NCI-H510A treated with DMSO at 0.1 percent for 48 hours (cell line): ENCODE measurements at regions not wholly inside any gene's neighbourhood (a gene's known extent, or its start where the extent isn't known, plus 50 kb on each side); places are given as distances from the start of the nearest gene placed in this dataset.
"Not testable (repeated sequence)": the region's sequence is repeated elsewhere in the genome, so short reads cannot be mapped to it uniquely, and the experiment has no call there.

Source experiments
- DNase-seq: peaks from one replicate; lab custom pipeline; 2025; lab: John Stamatoyannopoulos, UW

DNA sequence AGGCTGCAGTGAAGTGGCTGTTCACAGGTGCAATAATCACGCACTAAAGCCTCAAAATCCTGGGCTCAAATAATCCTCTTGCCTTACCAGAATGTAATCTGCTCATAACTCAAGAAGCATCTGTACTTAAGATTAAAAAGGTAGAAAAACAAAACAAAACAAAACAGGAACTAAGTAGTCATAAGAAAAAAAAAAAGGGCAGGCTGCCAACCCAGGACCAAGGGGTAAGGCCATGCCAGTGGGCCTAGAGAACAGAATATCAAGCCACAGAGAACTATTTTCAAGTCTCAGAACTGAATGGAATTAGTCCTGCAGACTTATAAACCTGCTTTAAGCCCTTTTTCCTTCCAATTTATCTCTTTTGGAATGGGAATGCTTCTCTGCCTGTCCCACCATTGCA lies 64.8 kb upstream of the TBC1D3K start:
- DNase-seq = no peak

DNA sequence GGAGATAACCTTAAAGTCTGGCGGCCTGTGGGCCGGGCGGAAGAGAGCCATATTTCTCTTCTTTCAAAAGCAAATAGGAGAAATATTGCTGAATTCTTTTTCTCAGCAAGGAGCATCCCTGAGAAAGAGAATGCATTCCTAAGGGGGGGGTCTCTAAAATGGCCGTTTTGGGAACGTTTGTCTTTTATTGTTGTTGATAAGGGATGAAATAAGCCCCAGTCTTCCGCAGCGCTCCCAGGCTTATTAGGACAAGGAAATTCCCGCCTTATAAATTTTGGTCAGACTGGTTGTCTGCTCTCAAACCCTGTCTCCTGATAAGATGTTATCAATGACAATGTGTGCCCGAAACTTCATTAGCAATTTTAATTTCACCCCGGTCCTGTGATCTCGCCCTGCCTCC lies 65.8 kb upstream of the TBC1D3K start:
- DNase-seq = not testable (repeated sequence)

DNA sequence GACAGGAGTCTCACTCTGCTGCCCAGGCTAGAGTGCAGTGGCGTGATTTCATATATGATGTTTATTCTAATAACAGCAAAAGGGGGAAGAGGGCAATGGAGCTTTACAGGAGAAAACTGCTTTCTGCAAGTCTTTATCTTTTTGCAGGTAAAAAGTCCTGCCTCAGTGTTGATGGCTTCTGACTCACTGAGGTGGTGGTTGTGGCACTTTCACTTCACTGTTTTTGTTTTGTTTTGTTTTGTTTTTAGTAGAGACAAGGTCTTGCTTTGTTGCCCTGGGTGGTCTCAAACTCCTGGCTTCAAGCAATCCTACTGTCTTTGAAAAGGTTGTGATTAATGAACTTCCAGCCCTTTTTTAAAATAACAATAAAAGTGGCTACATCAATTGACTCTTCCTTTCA lies 68.0 kb upstream of the TBC1D3K start:
- no peak for DNase-seq

DNA sequence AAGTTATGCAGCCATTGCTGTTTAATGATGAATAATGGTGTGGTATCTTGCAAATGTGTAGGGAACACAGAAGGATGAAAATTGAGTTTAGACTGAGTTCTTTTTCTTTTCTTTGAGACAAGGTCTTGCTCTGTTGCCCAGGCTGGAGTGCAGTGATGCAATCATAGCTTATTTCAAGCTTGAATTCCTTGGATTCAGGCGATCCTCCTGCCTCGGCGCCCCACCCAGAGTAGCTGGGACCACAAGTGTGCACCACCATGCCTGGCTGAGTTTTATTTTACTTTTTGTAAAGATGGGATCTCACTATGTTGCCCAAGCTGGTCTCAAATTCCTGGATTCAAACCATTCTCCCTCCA lies 74.6 kb upstream of the TBC1D3K start:
- DNase-seq = no peak

DNA sequence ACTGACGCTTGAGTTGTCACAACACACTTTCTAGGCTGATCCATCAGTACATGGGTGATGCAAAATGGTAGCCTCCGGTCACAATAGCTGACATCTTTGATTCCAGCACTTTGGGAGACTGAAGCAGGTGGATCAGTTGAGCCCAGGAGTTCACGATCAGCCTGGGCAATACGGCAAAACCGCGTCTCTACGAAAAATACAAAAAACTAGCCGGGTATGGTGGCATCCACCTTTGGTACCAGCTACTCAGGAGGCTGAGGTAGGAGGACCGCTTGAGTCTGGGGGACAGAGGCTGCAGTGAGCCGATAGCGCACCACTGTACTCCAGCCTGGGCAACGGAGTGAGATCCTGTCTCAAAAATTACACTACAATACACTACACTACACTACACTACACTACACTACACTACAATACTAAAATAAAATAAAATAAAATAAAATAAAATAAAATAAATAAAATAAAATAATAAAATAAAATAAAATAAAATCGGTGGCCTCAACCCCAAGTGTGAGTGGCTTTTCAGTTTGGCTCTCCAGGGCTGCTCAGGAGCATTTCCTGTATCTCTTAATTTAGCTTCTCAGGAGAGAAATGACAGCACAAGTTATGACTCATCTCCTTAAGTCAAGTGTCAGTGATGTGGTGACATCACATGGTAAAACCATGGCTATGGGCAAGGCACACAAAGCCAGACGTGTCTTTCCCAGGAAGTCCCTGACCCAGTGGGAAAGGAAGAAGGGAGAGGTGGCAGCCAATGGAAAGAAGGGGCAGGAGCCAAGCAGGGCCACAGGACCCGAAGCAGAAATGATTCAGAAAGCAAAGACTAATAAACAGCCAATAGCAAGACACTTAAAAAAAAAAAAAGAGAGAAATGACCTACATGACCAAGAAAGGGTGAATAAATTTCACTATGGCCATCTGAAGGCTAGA lies 75.3 kb upstream of the TBC1D3K start:
- peak; percentile 79 for DNase-seq

DNA sequence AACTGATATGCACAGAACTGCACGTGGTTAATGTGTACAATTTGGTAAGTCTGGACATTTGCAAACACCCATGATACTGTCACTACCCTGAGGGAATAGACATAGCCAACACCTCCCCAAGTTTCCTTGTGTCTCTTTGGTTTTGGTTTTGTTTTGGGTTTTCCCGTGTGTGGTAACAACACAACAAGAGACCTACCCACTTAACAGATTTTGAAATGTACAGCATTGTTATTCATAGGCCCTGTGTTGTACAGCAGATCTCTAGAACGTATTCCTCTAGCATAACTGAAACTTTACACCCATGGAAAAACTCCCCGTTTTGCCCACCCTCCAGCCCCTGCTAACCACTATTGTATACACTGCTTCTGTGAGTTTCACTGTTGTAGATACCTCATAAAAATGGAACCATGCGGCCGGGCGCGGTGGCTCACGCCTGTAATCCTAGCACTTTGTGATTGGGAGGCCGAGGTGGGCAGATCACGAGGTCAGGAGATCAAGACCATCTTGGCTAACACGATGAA lies 76.3 kb upstream of the TBC1D3K start:
- no peak for DNase-seq

DNA sequence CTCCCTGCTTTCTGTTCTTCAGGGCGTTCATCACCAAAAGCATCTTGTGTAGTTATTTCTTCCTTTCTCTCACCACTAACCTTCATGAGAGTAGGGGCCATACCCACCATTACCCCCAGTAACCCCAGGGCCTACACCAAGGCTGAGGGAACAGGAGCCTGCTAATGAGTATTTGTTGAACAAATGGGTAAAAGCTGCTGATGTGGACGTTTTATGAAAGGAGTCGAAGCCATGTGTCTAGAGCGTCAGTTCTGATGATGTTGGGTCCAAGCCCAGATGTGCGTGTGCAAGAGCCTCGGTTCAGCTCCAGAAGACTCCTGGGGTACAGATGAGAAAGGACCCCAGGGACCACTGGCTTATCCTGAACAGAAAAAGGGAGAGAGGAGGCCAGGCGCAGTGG lies 77.1 kb upstream of the TBC1D3K start:
- DNase-seq = no peak

DNA sequence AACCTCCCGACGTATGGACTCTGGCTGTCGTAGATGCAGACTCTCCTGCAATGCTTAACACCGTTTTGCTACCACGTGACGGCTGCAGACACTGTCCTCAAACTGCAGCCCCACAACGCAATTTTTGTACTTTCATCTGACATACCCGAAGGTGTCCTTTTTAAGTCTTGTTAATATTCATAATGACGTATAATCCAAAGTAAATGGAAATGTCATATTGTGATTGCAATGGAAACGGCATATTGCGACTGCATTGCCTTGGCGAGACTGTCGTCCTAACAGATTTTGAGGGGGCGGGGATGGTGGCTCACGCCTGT lies 79.3 kb upstream of the TBC1D3K start:
- no peak for DNase-seq

DNA sequence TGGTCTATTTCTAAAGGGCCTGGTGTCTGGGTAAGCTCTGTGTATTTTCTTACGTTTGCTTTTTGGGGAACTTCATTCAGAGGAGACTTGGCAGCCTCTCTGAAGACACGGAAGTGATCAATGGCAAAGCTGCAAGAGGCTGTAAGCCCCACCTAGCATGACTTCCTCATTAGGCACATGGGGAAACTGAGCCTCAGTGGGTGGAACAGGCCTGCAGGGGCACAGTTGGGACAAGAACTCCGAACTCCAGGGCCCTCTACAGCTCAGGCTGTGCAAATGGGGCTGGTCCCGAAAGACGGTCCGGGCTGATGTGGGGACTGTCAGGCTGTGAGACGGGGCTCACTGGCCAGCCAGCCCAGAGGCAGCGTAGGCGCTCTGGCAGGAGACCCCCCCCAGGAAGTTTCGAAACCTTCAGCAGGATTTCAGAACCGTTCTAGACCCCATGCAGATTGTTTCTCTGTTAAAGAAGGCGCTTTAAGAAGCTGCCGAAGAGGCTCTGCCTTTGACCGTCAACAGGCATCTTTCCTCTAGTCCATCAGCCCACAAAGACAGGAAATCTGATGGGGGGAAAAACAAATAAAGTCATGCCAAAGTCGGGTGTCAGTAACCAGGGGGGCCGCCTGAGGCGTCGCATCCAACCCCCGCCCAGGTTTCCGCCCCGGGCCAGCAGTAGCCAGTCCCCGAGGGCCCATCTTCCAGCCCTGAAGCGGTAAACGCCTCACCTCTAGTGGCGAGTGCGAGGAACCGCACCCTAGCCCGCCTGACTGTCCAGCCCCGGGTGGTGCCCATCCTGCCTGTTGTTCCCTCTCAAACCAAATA lies 79.8 kb upstream of the TBC1D3K start:
- DNase-seq = peak; percentile 19

DNA sequence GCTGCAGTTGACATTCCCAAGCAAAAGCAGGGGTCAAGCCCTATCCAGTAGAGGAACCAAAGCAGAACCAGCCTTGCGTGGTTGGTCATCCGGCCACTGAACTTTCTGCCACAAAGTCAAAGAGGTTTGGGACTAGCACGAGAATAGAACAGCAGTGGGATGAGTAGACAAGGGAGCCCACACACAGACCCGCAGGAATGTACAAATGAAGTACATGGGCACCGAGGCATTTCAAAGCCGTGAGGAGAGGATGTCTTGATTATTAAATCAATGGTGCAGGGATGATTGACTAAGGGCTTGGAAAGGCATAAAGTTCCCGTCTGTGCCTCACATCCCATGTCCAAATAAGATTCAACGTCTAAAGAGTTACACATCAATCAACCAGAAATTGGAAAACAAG lies 81.8 kb upstream of the TBC1D3K start:
- no peak for DNase-seq

DNA sequence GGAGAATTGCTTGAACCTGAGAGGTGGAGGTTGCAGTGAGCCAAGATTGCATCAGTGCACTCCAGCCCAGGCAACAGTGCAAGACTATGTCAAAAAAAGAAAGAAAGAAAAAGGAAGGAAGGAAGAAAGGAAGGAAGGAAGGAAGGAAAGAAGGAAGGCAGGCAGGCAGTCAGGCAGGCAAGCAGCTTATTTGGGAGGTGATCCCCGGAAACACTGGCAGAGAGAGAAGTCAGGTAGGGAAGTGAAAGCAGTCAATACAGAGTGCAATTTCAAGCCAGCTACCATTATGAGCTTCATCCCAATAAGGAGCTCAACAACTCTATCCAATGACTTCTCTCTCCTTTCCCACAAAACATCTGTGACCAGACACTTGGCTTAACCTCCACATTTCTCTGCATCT lies 83.0 kb upstream of the TBC1D3K start:
- no peak for DNase-seq

DNA sequence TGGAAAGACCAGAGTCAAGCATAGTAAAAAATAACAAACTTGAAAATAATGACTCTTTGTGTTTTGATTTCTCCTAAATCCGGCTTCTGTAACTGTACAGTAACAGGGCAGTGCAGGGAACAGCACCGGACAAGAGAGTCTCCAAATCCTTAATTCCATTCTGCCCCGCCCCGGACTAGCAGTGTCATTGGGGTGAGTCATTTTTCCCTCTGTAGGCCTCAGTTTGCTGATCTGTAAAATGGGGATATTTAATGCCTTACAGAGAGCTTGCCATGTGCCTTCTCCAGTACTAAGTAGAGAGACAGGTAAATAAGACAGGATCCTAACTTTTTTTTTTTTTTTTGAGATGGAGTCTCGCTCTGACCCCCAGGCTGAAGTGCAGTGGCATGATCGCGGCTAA lies 83.6 kb upstream of the TBC1D3K start:
- no peak for DNase-seq

DNA sequence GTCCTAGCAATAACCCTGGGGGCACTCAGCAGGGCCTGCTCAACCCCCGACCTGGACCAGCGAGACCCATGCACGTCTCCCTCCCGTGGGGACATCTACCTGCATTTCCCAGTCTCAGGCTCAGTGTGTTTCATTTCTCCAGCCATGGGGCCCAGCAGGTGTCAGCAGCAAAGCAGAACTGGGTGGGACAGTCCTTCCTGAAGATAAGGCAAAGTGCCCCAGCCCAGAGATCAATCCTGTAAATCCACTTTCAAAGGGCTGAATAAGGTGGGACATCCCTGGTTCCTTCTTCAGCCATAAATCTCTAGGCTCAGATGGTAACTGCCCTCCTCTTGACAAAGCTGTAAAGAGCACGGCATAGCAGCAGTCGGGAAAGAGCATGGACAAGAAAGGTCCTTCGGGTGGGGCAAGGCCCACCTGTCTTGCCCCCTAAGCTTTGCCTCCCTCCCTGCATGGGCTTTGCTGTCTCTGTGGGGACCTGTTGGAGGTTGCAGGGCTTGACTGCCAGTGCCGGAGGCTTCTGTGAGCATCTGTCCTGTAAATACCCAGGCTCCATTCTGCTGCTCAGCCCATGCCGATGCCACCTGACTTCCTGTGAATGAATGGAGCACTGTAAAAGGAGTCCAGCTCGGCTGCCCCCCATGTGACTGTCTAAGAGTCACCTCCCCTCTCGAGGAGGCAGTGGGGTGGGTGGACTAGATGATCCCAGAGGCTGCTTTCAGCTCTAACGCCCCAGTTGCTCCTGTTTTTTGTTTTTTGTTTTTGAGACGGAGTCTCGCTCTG lies 84.8 kb upstream of the TBC1D3K start:
- DNase-seq = no peak

DNA sequence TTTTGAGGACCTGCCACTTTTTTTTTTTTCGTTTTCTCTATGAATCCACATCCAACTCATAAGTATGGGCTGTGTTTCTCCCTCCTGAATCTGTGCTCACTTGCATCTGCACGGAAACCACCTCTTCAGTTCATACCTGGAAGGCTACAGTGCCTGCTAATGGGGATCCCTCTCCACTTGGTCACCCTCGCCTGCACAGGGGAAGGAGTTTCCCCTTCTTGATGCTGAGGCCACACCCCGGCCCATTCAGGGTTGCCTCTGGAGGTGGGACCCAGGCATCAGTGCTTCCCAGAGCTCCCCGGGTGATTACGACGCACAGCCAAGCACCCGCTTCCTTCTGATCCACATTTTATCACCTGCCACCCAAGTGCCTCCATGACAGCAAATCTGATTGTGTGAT lies 85.9 kb upstream of the TBC1D3K start:
- no peak for DNase-seq

DNA sequence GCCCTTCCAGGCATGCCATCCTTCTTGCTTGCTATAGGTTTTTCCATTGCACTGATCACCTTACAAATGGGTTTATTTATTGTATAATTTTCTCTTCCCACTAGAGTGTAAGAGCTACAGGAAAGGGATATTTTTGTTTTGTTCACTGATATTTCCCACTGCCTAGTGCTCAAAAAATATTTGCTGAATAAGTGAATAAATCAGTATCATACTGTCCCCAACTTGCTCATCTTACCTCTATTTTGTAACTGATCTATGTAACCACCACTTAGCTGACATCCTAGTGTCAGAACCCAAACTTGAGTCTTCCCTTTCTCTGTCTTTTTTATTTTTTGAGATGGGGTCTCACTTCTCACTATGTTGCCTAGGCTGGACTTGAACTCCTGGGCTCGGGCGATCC lies 87.6 kb upstream of the TBC1D3K start:
- no peak for DNase-seq

DNA sequence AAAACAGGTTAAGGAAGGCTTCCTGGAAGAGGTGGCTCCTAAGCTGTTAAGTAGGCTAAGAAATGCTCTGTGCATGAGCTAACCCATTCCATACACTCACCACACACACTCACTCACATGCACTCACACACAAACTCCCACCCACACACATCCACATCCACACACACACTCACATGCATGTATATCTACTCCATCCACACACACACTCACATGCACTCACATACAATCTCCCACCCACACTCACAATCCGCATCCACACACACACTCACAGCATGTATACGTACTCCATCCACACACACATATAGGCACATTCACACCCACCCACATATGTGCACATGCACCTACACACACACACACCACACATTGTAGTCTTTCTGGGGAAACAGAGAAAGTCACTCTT lies 89.3 kb upstream of the HNF1B start:
- no peak for DNase-seq

DNA sequence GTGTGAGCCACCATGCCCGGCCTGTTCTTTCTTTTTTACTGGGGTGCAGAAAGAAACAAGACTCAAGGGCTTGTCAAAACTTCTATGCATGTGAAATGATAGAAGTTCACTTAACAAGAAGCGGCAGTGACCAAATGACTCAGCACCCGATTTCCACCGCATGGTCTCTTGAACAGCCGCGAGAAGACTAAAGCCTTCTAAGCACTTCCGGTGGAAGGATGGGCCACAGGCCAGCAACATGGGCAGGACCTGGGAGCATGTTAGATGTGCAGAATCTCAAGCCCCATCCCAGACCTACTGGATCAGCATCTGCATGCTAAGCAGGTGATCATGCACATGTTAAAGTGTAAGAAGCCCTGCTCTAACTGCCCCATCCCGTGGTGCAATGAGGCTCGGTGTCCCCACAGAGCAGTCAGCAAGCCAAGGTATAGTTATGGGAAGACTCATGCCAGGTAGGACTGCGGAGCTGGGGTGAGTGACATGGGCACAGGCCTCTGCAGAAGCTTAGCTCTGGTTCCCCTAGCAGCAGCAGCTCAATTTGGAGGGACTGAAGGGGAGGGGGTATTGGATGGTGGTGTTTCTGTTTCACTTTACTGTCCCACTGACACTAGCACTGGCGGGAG lies 88.5 kb upstream of the HNF1B start:
- no peak for DNase-seq

DNA sequence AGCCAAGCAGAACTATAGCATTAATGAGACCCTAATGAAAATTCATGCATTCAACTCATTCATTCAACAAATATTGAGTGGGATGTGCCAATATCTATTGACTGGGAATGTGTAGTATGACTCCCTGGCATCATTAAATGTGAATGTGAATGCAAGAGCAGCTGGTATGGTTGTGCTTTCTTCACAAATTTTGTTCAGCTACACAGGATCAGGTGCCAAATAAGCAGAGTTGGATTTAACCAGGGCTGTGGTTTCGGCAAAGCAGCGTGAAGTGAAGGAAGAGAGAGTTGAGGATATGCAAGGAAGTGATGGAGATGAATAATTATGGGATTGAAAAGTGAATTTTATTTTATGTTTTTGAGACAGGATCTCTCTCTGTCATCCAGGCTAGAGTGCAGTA lies 87.1 kb upstream of the HNF1B start:
- DNase-seq = no peak

DNA sequence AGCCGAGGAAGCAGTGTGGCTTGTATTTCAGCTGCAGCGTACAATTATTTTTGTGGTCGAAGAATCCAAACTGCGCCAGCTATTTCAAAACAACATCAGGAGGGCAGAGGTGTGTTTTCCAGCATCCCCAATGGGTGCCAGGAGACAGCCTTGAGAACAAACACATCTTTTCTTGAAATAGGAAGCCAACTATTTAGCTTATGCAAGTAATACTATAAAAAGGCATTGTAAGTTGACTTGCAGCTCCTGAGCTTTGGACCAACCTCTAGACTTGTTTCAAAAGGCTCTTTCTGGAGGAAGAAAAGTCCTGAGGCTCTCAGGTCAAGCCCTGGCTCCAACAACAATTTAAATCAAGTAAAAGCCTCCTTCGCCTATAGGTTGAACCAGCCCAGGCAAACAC lies 86.6 kb upstream of the HNF1B start:
- no peak for DNase-seq

DNA sequence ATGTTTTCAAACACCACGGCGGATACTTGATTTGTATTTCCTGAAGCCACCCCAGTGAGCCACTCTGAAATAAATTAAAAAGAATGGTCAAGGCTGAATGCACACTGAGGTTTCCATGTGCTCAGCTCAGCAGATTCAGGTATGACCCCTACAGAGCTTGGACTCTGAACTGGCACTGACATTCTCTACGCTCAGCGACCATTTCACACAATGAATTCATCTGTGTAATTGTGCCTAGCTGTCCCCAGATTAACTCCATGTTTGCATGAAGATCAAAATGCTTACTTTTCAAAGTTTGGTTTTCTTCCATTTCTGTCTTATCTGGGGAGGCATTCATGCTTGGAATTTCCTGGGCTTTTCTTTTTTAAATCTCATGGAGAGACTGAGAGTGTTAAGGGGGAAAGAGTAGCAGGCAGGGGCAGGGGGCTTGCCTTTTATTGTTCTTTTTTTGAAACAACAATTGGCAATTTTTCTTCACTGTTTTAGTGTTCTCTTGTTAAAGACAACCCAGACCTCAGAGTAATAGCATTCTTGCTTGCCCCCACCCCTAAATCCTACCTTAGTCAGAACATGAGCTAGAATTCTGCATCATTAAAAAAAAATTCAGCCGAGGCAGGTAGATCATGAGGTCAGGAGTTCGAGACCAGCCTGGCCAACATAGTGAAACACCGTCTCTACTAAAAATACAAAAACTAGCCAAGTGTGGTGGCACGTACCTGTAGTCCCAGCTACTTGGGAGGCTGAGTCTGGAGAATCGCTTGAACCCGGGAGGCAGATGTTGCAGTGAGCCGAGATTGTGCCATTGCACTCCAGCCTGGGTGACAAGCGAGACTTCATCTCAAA lies 85.5 kb upstream of the HNF1B start:
- DNase-seq = peak; percentile 41

DNA sequence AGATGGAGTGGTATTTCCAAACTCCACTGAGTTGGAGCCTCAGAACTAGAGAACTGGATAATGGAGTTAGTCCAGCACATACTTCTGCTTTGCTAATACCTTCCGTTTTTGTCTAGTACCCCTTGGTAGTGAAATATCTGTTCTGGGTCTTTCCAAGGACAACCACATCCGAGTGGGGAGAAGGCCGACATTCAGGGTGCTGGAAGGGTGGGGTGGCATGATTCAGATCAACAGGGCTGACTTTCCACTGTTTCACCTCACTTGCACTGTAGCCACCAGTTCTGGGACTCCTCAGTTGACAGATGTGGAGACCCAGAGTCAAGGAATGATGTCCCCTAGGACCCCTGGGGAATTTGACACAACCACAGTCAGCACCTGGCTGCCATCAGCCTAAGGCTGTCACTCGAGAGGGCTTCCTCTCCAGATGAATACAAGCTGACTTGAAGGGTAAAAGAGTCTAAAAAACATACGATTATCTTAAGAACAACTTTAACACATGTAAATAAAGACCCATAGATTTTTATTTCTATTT lies 84.8 kb upstream of the HNF1B start:
- DNase-seq = no peak
